ENCODE measurements at regions not wholly inside any gene's neighbourhood (a gene's known extent, or its start where the extent isn't known, plus 50 kb on each side); places are given as distances from the start of the nearest gene placed in this dataset.

DNA sequence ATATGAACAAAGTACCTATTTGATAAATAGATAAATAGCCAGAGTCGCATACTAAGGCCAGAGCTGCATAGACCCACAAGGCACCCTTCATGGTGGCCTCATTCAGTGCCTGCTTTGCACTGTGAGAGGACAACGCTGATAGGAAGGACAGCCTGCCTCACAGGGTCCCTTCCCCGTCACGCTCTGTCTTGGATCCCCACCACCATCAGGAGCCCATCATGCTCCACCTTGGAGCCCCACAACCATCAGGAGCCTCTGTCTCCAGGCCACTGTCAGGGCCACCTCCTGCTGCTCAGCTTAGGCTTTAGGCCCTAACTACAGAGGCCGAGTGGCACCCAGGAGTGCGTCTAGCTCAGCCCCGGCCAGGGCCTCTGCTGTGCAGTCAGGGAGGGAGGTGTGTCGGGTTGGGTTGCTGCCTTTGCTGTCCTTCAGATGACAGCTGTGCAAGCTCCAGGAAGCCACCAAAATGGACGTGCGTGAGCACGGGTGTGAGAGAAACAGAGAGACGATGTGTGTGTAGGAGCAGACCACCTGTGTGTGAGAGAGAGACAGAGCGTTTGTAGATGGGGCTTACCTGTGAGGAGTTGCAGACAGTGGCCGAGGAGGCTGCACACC lies 516.9 kb downstream of the GLRX3 start:
- TF ChIP-seq, protein P1, sequence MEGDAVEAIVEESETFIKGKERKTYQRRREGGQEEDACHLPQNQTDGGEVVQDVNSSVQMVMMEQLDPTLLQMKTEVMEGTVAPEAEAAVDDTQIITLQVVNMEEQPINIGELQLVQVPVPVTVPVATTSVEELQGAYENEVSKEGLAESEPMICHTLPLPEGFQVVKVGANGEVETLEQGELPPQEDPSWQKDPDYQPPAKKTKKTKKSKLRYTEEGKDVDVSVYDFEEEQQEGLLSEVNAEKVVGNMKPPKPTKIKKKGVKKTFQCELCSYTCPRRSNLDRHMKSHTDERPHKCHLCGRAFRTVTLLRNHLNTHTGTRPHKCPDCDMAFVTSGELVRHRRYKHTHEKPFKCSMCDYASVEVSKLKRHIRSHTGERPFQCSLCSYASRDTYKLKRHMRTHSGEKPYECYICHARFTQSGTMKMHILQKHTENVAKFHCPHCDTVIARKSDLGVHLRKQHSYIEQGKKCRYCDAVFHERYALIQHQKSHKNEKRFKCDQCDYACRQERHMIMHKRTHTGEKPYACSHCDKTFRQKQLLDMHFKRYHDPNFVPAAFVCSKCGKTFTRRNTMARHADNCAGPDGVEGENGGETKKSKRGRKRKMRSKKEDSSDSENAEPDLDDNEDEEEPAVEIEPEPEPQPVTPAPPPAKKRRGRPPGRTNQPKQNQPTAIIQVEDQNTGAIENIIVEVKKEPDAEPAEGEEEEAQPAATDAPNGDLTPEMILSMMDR (IDR thresholded peaks at IDR 0.05; ENCODE audit: insufficient read depth, missing control alignments), result no peak
- FAIRE-seq, result no peak
- DNase-seq (ENCODE audit: insufficient read length, low spot score), result no peak

DNA sequence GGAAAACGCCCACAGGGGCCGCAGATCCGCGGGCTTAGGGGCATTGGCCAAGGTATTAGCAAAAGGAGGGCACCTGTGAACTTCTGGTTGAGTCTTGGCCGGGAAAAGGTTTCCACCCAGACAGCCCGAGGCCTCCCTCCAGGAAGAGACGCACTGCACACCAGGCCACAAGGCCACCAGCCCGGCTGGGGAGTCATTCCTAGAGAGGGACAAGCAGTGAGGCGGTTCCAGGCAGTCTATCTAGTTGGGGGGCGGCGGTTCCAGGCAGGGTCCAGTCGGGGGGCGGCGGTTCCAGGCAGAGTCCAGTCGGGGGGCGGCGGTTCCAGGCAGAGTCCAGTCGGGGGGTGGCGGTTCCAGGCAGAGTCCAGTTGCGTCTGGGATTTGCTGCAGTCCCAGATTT lies 518.5 kb downstream of the GLRX3 start:
- no peak for DNase-seq (ENCODE audit: insufficient read length, low spot score)
- TF ChIP-seq, protein P1 (IDR thresholded peaks at IDR 0.05; ENCODE audit: insufficient read depth, missing control alignments), result no peak
- no peak for FAIRE-seq

DNA sequence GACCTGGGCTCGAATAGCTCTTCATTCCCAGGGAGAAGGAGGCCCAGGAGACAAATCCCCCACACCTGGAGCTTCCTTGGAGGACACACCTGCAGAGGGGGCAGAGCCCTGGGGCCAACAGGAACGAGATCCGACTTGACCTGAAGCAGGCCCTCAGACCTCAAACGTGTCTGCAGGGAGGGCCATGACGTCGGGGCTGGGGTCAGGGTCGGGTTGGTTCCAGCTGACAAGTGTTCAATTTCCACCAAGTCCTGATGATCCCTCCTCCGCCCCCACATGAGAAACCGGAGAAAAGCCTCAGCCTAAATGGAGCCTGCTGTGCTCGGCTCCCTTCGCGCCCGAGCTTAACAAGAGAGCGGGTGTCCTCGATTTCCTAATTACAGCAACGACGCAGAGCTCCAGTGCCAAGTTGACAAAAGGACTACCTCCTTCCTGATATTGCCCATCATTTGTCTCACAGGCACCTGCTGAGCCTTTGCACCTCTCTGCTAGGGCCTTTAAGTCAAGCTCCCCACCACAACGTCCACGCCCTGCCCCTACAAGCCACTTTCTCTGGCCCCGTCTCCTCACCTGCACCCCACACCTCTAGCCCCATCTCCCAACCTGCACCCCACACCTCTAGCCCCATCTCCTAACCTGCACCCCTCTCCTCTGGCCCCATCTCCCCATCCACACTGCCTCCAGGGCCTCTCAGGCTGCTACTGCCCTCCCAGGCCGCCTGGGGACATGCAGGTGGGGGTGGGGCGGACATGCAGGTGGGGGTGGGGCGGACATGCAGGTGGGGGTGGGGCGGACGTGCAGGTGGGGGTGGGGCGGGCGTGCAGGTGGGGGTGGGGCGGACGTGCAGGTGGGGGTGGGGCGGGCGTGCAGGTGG lies 519.4 kb downstream of the GLRX3 start:
- DNase-seq (ENCODE audit: insufficient read length, low spot score), result no peak
- TF ChIP-seq, protein P1 (IDR thresholded peaks at IDR 0.05; ENCODE audit: insufficient read depth, missing control alignments), result no peak
- no peak for FAIRE-seq

DNA sequence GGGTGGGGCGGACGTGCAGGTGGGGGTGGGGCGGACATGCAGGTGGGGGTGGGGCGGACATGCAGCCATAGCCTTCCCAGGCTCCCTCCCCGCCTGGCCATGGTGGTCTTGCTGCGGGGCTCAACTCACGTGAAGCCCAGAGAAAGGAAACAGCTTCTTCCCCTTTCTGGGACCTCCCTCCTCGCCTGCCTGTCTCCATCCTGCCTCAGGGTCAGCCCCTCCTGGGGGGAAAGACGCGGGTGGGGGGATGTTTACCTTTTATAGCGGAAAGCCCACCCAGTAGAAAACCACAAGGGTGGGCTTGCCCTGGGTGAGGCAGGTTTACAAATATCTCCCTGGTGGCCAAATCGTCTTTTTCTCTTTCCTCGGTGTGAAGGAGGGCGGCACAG lies 520.0 kb downstream of the GLRX3 start:
- TF ChIP-seq, protein P1 (IDR thresholded peaks at IDR 0.05; ENCODE audit: insufficient read depth, missing control alignments), result no peak
- DNase-seq (ENCODE audit: insufficient read length, low spot score) (no peak), FAIRE-seq (no peak)

DNA sequence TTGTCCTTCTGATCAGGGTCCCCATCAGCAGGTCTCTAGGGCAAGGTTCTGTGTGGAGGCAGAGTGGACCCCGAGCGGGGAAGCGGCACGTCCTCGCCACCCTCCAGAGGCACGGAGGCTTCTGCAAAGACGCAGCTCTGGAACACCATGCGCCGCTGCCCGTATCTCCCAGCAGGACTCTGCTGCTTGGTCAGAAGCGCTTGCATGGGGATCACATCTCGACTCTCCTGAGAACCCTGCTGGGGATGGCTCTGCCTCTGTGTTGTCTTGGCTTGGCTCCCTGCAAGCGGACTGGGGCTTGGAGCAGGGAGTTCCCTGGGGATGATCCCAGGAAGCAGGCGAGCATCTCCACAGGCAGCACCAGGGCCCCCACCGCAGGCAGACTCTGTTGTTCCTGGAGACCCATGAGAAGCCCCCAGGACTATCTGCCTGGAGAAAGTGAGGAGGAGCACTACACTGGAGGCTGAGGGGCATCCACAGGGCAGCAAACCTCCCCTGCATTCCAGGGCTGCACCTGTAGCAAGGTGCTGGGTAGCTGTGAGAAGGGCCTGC lies 520.5 kb downstream of the GLRX3 start:
- DNase-seq (ENCODE audit: insufficient read length, low spot score) (no peak), FAIRE-seq (no peak)
- TF ChIP-seq, protein P1 (IDR thresholded peaks at IDR 0.05; ENCODE audit: insufficient read depth, missing control alignments), result no peak

DNA sequence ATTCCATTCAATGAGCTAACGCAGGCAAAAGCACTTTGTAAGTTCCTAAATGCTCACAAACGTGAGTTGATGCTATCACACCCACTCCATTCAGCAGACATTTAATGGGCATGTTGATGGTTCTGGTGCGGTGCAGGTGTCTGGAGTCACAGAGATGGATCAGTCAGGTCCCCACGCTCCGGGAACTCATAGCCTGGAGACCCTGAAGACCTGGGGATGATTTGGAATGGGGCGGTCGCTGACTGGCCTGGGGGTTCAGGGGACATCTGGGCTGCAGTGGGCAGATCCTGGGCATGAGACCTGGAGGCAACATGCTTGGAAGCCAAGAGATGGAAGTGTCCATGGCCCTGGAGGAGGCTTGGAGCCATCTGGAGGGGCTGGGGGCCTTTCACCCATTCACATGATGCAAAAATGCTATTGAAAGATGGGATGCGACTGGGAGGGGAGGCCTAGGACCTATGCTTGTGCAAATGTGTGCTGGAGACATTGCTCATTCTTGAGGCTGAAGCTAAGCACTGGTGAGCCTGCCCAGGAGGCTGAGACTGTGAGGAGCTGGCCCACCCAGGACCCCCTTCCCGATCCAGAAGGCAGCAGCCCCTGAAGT lies 522.6 kb downstream of the GLRX3 start:
- TF ChIP-seq, protein P1 (IDR thresholded peaks at IDR 0.05; ENCODE audit: insufficient read depth, missing control alignments), result no peak
- FAIRE-seq (no peak), DNase-seq (ENCODE audit: insufficient read length, low spot score) (no peak)

Data from D721Med (cell line).